Large intestine (tissue), 3 donors: ENCODE measurements at regions not wholly inside any gene's neighbourhood (a gene's known extent, or its start where the extent isn't known, plus 50 kb on each side); places are given as distances from the start of the nearest gene placed in this dataset.

Experiments
- DNase-seq, 2 donors: peaks; one replicate each; pipeline versions ENCODE4 v3.0.0 to v3.0.0-alpha.2; 2013
- H3K27ac ChIP-seq: one replicate; pipeline ENCODE4 v1.5.1; 2013; ENCODE audit warnings: low read length
- H3K27me3 ChIP-seq: 2 replicates; pipeline ENCODE4 v1.6.1; 2013; ENCODE audit warnings: low read length; ENCODE audit not compliant: control insufficient read depth, insufficient read depth
- H3K36me3 ChIP-seq: 2 replicates; pipeline ENCODE4 v1.6.1; 2013; ENCODE audit warnings: low read length; ENCODE audit not compliant: control insufficient read depth, insufficient read depth
- H3K4me1 ChIP-seq: one replicate; pipeline ENCODE4 v1.6.1; 2013; ENCODE audit warnings: low read length; ENCODE audit not compliant: control insufficient read depth, insufficient read depth
- H3K4me3 ChIP-seq: one replicate; pipeline ENCODE4 v1.5.1; 2013; ENCODE audit warnings: low read length
- H3K9me3 ChIP-seq: one replicate; pipeline ENCODE4 v1.6.1; 2013; ENCODE audit warnings: mild to moderate bottlenecking, low read depth, low read length, moderate library complexity; ENCODE audit not compliant: control insufficient read depth
- WGBS: methylation state at CpG from one replicate; pipeline ENCODE4 v1.1.5; 2013; ENCODE audit warnings: low lambda C conversion rate; ENCODE audit not compliant: insufficient coverage; 5-methylcytosine and 5-hydroxymethylcytosine counted together

GRCh38 chr6:113338644-113339043, 518.5 kb upstream of the MARCKS start:
- Histone ChIP-seq H3K4me3 (no peak overlapping the region), H3K9me3 (no peaks in the 10 kb centered on the region), H3K4me1 (no peaks in the 10 kb centered on the region), H3K27ac (no peak overlapping the region), H3K27me3 (no peaks in the 10 kb centered on the region), H3K36me3 (no peaks in the 10 kb centered on the region)
- no peak for DNase-seq

GRCh38 chr6:113339209-113339608, 517.9 kb upstream of the MARCKS start:
- DNase-seq = no peak
- Histone ChIP-seq H3K36me3 (no peaks in the 10 kb centered on the region), H3K9me3 (no peaks in the 10 kb centered on the region), H3K27ac (no peak overlapping the region), H3K4me3 (no peak overlapping the region), H3K27me3 (no peaks in the 10 kb centered on the region), H3K4me1 (no peaks in the 10 kb centered on the region)

GRCh38 chr6:113340371-113340770, 516.8 kb upstream of the MARCKS start:
- Histone ChIP-seq H3K4me3 (no peak overlapping the region), H3K9me3 (no peaks in the 10 kb centered on the region)
- WGBS = 100% methylated on average over 1 of the region's 4 CpGs

GRCh38 chr6:113343940-113344339, 513.2 kb upstream of the MARCKS start:
- no peak for DNase-seq
- Histone ChIP-seq H3K36me3 (no peaks in the 10 kb centered on the region), H3K4me1 (no peaks in the 10 kb centered on the region), H3K9me3 (no peaks in the 10 kb centered on the region), H3K27me3 (no peaks in the 10 kb centered on the region), H3K27ac (no peak overlapping the region), H3K4me3 (no peak overlapping the region)
- no CpG with 5 or more reads among the region's 1 CpG for WGBS

More at GRCh38 chr6:113340371-113340770, 516.8 kb upstream of the MARCKS start:
- DNase-seq = no peak
- H3K4me1 ChIP-seq = no peaks in the 10 kb centered on the region
- H3K36me3 ChIP-seq = no peaks in the 10 kb centered on the region
- H3K27ac ChIP-seq = no peak overlapping the region
- no peaks in the 10 kb centered on the region for H3K27me3 ChIP-seq

- no peaks in the 10 kb centered on the region for H3K27me3 ChIP-seq
- DNase-seq = no peak
- H3K36me3 ChIP-seq = no peaks in the 10 kb centered on the region
- H3K4me1 ChIP-seq = no peaks in the 10 kb centered on the region
- WGBS = 100% methylated on average over 1 of the region's 2 CpGs
- no peaks in the 10 kb centered on the region for H3K9me3 ChIP-seq
- H3K27ac ChIP-seq = no peak overlapping the region
- no peak overlapping the region for H3K4me3 ChIP-seq
These were observed 512.2 kb upstream of the MARCKS start for GRCh38 chr6:113344969-113345368.

- Histone ChIP-seq H3K4me1 (peaks cover 17% of the 10 kb centered on the region), H3K4me3 (no peak overlapping the region), H3K27ac (no peak overlapping the region), H3K36me3 (no peaks in the 10 kb centered on the region), H3K27me3 (no peaks in the 10 kb centered on the region), H3K9me3 (no peaks in the 10 kb centered on the region)
- 100% methylated on average over 1 of the region's 3 CpGs for WGBS
- DNase-seq = no peak
These were observed 509.7 kb upstream of the MARCKS start for GRCh38 chr6:113347436-113347835.

GRCh38 chr6:113350461-113350860, 506.7 kb upstream of the MARCKS start:
- Histone ChIP-seq H3K36me3 (no peaks in the 10 kb centered on the region), H3K27ac (no peak overlapping the region), H3K27me3 (no peaks in the 10 kb centered on the region), H3K4me3 (no peak overlapping the region), H3K9me3 (no peaks in the 10 kb centered on the region), H3K4me1 (peaks cover 32% of the 10 kb centered on the region)
- WGBS = no CpG with 5 or more reads among the region's 1 CpG
- DNase-seq = no peak

GRCh38 chr6:113351173-113351834, 505.8 kb upstream of the MARCKS start:
- no peaks in the 10 kb centered on the region for H3K27me3 ChIP-seq
- DNase-seq = peak in 1 of 2 donors; percentile 14
- no peaks in the 10 kb centered on the region for H3K9me3 ChIP-seq
- H3K4me1 ChIP-seq = peaks cover 35% of the 10 kb centered on the region
- WGBS = 100% methylated on average over 1 of the region's 4 CpGs
- H3K36me3 ChIP-seq = no peaks in the 10 kb centered on the region
- H3K4me3 ChIP-seq = no peak overlapping the region
- peak overlapping the region; percentile 36 for H3K27ac ChIP-seq

- peak; percentile 64 to 80 for DNase-seq
- peak overlapping the region; percentile 68 for H3K27ac ChIP-seq
- no peaks in the 10 kb centered on the region for H3K27me3 ChIP-seq
- H3K4me1 ChIP-seq = peaks cover 39% of the 10 kb centered on the region
- WGBS = 14% methylated on average over 1 of the region's 3 CpGs
- H3K9me3 ChIP-seq = no peaks in the 10 kb centered on the region
- H3K4me3 ChIP-seq = no peak overlapping the region
- no peaks in the 10 kb centered on the region for H3K36me3 ChIP-seq
These were observed 504.9 kb upstream of the MARCKS start for GRCh38 chr6:113352029-113352801.

GRCh38 chr6:113352831-113353230, 504.3 kb upstream of the MARCKS start:
- no peaks in the 10 kb centered on the region for H3K27me3 ChIP-seq
- no peak overlapping the region for H3K4me3 ChIP-seq
- no peaks in the 10 kb centered on the region for H3K9me3 ChIP-seq
- H3K27ac ChIP-seq = peak overlapping the region; percentile 68
- peak; percentile 87 to 94 for DNase-seq
- no peaks in the 10 kb centered on the region for H3K36me3 ChIP-seq
- WGBS = 33% methylated on average over 1 of the region's 3 CpGs
- H3K4me1 ChIP-seq = peaks cover 39% of the 10 kb centered on the region

- WGBS = no CpG with 5 or more reads among the region's 2 CpGs
- Histone ChIP-seq H3K4me3 (no peak overlapping the region), H3K4me1 (peaks cover 39% of the 10 kb centered on the region), H3K9me3 (no peaks in the 10 kb centered on the region), H3K27me3 (no peaks in the 10 kb centered on the region), H3K27ac (peak overlapping the region; percentile 6), H3K36me3 (no peaks in the 10 kb centered on the region)
- peak in 1 of 2 donors; percentile 18 for DNase-seq
These were observed 503.8 kb upstream of the MARCKS start for GRCh38 chr6:113353392-113353791.
